CD1c-positive myeloid dendritic cell (primary cell): ENCODE measurements at regions not wholly inside any gene's neighbourhood (a gene's known extent, or its start where the extent isn't known, plus 50 kb on each side); places are given as distances from the start of the nearest gene placed in this dataset.
"Not testable (repeated sequence)": the region's sequence is repeated elsewhere in the genome, so short reads cannot be mapped to it uniquely, and the experiment has no call there.

ENCODE experiments used
- DNase-seq: peaks from one replicate; pipeline ENCODE4 v3.0.0-alpha.2; 2016; ENCODE audit errors: extremely low spot score

GRCh38 chr3:163468531-163469335, 1609.6 kb downstream of the SI start:
- no peak for DNase-seq

- no peak for DNase-seq
These were observed 1615.8 kb downstream of the SI start for GRCh38 chr3:163462446-163462845.

GRCh38 chr3:163450698-163451097, 1627.6 kb downstream of the SI start:
- no peak for DNase-seq

DNA sequence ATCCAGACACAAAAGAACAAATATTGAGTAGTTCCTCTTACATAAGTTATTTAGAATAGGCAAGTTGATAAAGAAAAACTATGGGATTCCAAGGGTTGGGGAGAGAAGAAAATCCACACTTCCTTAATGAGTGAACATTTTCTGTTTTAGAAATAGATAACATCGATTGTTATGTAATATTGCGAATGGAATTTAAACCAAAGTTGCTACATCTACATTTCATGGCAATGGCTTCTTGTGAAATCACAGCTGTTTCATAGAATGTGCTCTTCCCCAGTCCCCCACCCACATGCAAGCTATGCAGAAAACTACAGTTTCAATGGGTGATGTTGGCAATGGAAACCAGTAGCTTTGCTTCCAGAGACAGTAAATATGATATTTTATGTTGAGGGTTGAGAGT, 1639.5 kb downstream of the SI start:
- DNase-seq = no peak

- DNase-seq = no peak
These were observed 1655.6 kb downstream of the SI start for GRCh38 chr3:163422671-163423070.

GRCh38 chr3:163391407-163392181, 1686.7 kb downstream of the SI start:
- no peak for DNase-seq

DNA sequence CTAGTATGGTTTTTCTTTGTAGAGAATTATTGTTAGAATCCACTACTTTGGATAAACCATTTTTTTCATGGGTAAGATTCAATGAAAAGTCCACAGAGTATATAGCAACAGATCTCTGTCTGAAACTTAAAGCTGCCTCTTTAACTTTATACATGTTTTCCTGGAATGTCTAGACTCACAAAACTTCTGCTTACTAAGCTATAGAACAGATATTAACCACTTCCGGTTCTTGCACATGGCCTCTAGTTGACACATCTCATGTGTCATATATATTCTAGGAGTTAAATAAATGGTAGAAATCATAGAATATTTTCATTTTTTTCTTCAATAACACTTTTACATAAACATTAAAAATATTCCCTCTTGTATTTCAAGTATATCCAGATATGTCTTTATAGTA, 1693.9 kb downstream of the SI start:
- DNase-seq = no peak

DNA sequence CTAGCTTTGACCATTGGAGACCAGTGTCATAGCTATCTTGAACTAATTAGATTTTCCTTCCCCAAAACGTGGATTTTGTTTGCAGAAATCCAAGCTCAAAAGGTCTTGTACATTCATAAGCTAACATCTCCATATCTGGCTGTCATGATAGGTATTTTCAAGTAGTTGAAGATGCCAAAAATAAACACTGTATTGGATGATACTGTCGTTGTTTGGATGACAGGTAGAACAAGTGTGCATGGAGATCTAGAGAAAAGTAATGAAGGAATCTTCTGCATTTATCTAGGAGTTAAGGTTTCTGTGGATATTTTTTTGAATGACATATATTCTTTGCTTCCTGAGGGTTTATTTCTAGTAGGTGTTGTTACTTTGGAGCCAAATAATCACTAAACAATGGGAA, 1696.1 kb downstream of the SI start:
- no peak for DNase-seq

- DNase-seq = no peak
These were observed 1710.1 kb downstream of the SI start for GRCh38 chr3:163368168-163368567.

- no peak for DNase-seq
These were observed 1713.6 kb downstream of the SI start for GRCh38 chr3:163364717-163365116.

GRCh38 chr3:163362151-163362550, 1716.1 kb downstream of the SI start:
- no peak for DNase-seq

- DNase-seq = not testable (repeated sequence)
These were observed 1716.9 kb downstream of the SI start for GRCh38 chr3:163361357-163361878.

DNA sequence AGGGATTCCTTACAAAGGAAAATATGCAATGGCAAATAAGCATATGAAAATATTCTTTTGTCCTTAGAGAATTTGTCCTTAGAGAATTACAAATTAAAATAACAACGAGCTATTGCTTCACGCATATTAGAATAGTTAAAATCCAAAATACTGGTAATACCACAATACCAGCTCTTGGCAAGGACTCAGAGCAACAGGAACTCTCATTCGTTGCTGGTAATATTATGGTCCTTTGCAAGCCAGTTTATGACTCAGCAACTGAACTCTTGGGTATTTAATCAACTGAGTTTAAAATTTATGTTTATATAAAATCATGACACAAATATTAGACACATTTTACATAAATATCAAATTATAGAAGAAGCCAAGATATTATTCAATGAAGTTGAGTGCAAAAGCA, 1730.4 kb downstream of the SI start:
- no peak for DNase-seq

DNA sequence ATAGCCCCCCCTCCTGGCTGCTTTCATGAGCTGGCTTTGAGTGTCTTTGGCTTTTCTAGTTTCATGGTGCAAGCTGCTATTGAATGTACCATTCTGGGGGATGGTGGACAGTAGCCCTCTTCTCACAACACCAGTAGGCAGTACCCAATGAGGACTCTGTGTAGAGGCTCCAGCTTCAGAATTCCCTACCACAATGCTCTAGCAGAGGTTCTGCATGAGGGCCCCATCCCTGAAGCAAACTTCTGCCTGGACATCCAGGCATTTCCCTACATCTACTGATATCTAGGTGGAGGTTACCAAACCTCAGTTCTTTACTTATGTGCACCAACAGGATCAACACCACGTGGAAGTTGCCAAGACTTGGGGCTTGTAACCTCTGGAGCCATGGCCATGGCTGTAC, 1742.9 kb downstream of the SI start:
- DNase-seq = no peak

DNA sequence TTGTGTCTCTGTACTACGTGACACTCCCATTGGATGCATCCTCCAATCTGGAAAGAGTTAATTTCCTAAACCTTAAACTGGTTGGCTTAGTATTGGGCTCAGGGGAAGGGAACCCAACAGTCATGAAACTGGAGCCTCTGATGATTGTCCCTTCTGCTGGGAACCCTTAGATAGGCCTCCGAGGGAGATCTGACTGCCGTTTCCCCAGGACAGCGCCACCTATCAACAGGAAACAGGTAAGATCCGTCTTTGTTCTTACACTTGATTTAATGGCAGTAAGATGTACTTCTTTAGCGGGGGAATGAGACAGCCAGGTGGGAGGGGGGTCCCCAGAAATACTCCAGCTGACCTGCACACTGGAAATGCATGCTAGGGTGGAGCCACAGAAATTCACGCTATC, 1749.6 kb downstream of the SI start:
- no peak for DNase-seq

GRCh38 chr3:163327086-163327485, 1751.2 kb downstream of the SI start:
- no peak for DNase-seq

DNA sequence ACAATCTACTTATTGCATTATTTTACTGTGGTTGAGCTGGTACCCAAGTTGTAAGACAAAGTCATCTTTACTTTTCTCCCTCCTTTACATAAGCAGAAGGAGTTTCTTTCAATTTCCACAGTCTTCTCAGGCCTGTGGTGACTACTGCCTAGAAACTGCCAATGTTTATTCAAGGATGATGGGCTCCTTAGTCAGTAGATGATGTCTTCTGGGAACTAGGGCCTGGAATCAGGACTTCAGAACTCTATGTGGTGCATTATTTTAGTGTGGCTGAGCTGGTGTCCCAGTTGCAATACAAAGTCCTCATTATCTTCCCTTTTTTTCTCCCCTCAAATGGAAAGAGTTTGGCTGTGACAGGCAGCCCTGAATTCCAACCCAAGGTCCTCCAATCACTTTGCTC, 1762.5 kb downstream of the SI start:
- no peak for DNase-seq

DNA sequence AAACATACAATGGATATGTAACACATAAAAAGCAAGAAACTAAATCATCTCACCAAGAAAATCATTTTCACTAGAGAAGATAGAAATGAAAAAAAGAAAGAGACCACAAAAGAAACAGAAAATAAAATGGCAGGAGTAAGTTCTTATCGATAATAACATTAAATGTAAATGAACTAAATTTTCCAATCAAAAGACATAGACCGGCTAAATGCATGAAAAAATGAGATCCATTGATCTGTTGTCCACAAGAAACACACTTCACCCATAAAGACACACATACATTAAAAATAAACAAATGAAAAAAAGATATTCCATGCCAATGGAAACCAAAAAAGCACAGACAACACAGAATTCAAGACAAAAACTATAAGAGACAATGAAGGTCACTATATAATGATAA, 1771.9 kb downstream of the SI start:
- no peak for DNase-seq

GRCh38 chr3:163273694-163274093, 1777.1 kb downstream of the OTOL1 start:
- no peak for DNase-seq

DNA sequence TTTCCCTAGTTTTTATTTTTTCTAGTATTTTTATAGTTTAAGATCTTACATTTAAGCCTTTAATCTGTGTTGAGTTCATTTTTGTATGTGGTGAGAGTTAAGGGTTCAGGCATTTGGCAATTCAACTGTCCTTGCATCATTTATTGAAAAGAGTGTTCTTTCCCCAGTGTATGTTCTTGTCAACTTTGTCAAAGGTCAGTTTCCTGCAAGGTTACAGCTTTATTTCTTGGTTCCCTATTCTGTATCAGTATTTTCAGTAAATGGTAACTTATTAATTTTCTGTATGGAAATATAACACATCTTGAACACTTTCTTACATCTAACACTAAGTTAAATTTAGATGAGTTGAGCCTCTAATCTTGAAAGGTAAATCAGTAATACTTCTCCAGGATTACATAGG, 1770.1 kb downstream of the OTOL1 start:
- no peak for DNase-seq

- no peak for DNase-seq
These were observed 1765.0 kb downstream of the OTOL1 start for GRCh38 chr3:163261618-163262017.

DNA sequence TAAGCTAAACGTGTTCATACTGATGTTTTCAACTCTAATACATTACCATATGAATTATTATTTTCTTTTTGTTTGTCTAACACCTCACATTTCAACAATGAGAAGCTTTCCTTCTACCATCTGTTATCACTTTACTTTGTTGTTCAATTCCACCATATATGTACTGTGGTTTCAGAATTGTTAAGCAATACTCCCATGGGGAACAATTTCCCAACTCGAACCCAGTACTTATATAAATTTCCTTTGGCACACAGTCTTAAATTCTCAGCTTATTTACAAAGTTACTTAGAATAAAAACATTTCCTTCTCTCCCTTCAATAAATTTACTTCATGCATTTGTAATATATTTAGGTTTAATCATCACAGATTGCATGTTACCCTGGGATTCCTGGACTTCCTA, 1764.4 kb downstream of the OTOL1 start:
- DNase-seq = no peak

DNA sequence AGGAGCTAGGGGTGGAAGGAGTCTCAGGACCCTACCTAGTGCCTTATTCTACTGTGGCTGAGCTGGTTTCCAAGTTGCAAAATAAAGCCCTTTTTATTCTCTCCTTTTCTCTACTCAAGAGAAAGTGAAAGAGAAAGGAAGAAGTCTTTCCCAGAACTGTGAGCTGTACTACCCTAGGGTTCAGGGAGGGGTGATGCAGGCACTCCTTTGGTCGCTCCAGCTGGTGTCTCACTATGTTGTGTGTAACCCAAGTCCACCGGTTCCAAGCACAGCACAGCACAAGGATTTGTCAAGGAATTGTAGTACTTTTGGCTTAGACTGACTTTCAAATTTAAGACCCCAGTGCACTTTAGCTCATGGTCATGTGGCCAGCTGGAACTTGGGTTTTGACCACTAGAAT, 1721.7 kb downstream of the OTOL1 start:
- no peak for DNase-seq
